ENCODE measurements at regions not wholly inside any gene's neighbourhood (a gene's known extent, or its start where the extent isn't known, plus 50 kb on each side); places are given as distances from the start of the nearest gene placed in this dataset.

DNA sequence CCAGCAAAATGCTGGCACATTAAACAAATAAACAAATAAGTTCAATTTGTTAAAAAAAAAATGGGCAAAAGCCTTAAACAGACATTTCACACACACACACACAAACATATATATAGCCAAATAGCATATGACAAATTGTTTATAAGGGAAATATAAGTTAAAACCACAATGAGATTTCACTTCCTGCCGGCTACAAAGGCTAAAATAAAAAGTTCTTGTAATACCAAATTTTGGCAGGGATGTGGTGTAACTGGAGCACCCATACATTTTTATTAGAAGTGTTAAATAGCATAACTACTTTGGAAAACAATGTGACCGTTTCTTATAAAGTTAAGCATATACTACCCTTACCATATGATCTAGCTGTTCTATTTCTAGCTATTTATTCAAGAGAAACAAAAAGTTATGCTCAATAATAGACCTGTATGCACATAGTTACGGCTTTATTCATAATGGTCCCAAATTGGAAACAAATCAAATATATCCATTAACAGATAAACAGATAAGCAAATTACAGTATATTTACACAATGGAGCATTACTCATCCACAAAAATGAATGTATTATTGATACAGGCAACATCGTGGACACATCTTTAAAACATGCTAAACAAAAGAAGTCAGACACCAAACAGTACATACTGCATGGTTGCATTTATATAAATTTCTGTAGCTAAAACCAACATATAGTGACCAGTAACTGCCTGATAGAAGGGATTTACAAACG is 93.9 kb downstream of the EOMES start:
- FAIRE-seq (no peak), DNase-seq (ENCODE audit: insufficient read length) (no peak)
- TF ChIP-seq TAF1 (IDR thresholded peaks at IDR 0.05; ENCODE audit: borderline replicate concordance, low read depth, low read length) (no peak), POLR2A (IDR thresholded peaks at IDR 0.05; ENCODE audit: low read depth, low read length) (no peak), POLR2AphosphoS5 (IDR thresholded peaks at IDR 0.05; ENCODE audit: low read depth, low read length) (no peak)

DNA sequence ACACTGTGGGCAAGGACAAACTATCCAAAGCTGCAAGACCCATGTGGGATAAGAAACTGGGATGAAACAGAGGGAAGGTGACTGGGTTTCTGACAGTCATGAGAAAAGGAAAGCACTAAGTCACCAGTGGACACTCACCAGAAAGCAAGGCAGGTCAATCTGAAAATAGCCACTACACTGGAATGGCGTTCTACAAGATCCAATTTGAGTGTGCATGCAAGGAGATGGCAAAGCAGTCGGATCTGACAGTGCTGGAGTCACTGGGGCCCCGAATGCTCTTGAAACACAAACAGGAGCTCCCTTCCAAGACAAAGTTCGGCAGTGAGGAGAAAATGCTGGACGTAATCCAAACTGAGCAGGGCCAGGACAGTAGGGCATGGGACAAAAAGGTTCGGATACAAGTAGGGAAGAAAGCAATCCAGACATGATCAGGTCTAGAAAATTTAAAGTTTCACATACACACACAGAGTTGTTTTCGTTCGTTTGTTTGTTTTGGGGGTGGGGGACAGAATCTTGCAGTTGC is 95.5 kb downstream of the EOMES start:
- no peak for FAIRE-seq
- TF ChIP-seq TAF1 (IDR thresholded peaks at IDR 0.05; ENCODE audit: borderline replicate concordance, low read depth, low read length) (no peak), POLR2AphosphoS5 (IDR thresholded peaks at IDR 0.05; ENCODE audit: low read depth, low read length) (no peak), POLR2A (IDR thresholded peaks at IDR 0.05; ENCODE audit: low read depth, low read length) (no peak)
- no peak for DNase-seq (ENCODE audit: insufficient read length)

DNA sequence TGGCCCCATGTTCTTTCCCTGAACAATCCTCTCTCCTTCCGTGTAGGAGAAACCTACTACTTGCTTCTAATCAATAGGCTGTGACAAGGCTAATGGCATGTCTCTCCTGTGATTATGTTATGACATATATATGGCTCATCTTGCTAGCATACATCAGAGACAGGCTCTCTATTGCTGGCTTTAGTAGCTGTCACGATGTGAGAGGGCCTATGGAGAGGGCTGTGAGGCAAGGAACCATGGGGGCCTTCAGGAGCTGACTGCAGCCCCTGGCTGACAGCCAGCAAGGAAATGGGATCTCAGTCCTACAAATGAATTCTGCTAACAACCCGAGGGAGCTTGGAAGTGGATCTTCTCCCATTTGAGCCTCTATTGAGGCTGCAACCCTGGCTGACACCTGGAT is 96.3 kb downstream of the EOMES start:
- DNase-seq (ENCODE audit: insufficient read length) (no peak), FAIRE-seq (no peak)
- TF ChIP-seq POLR2A (IDR thresholded peaks at IDR 0.05; ENCODE audit: low read depth, low read length) (no peak), POLR2AphosphoS5 (IDR thresholded peaks at IDR 0.05; ENCODE audit: low read depth, low read length) (no peak), TAF1 (IDR thresholded peaks at IDR 0.05; ENCODE audit: borderline replicate concordance, low read depth, low read length) (no peak)

DNA sequence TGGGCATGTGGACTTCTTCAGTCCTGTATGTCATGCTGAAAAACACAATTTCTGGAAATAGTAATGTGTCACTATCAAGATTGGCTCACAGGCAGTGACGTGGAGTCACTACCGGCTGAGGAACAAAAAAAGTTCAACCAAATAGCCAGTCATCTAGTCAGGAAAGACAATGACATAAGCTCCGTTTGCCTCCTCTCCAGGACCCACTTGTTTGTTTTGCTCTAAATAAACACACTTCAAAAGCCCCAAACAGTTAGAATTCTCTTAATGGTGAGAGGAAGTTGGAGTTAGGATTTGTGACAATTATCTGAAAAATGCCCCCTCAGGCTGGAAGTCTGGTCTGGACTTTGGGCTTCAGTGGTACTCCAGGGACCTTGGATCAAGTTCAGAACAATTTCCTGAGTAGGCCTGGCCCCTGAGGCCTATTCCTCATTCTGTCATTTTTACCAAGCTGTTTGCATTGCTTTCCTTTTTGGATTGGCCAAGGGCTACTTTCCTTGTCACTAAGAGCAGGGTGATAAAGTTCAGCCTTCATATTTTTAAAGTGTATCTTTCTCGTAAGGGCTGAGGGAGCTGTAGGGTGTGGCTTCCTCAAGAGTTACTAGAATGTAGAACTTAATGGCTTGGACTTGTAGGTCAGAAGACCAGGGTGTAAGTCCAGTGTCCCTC is 98.9 kb downstream of the EOMES start:
- no peak for TF ChIP-seq TAF1 (IDR thresholded peaks at IDR 0.05; ENCODE audit: borderline replicate concordance, low read depth, low read length)
- no peak for TF ChIP-seq POLR2A (IDR thresholded peaks at IDR 0.05; ENCODE audit: low read depth, low read length)
- TF ChIP-seq POLR2AphosphoS5 (IDR thresholded peaks at IDR 0.05; ENCODE audit: low read depth, low read length): no peak
- DNase-seq (ENCODE audit: insufficient read length) (no peak), FAIRE-seq (no peak)

DNA sequence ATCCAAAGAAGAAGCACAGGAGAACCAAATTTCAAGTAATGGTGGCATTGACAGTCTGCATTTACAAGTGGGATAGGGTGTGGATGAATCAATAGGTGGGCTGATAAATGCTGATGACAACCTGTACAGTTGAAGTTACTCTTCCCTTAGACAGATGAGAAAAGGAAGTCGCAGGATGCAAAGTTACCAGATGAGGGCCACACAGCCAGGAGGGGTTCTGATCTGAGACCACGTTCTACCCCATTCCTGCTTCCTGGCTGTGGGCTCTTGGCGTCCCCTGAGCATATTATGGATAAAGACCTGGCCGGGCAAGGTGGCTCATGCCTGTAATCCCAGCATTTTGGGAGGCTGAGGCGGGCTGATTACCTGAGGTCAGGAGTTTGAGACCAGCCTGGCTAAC is 104.6 kb downstream of the EOMES start:
- FAIRE-seq (no peak), DNase-seq (ENCODE audit: insufficient read length) (no peak)
- TF ChIP-seq POLR2A (IDR thresholded peaks at IDR 0.05; ENCODE audit: low read depth, low read length) (no peak), TAF1 (IDR thresholded peaks at IDR 0.05; ENCODE audit: borderline replicate concordance, low read depth, low read length) (no peak), POLR2AphosphoS5 (IDR thresholded peaks at IDR 0.05; ENCODE audit: low read depth, low read length) (no peak)

- TF ChIP-seq POLR2A (IDR thresholded peaks at IDR 0.05; ENCODE audit: low read depth, low read length): no peak
- FAIRE-seq: no peak
- no peak for DNase-seq (ENCODE audit: insufficient read length)
These were observed 106.1 kb downstream of the EOMES start for GRCh38 chr3:27616031-27616430.

GRCh38 chr3:27615555-27615954 is 106.6 kb downstream of the EOMES start:
- no peak for FAIRE-seq
- TF ChIP-seq POLR2A (IDR thresholded peaks at IDR 0.05; ENCODE audit: low read depth, low read length): no peak
- TF ChIP-seq TAF1 (IDR thresholded peaks at IDR 0.05; ENCODE audit: borderline replicate concordance, low read depth, low read length): no peak
- no peak for TF ChIP-seq POLR2AphosphoS5 (IDR thresholded peaks at IDR 0.05; ENCODE audit: low read depth, low read length)

GRCh38 chr3:27614592-27614991 is 107.5 kb downstream of the EOMES start:
- no peak for FAIRE-seq

More at GRCh38 chr3:27615555-27615954, 106.6 kb downstream of the EOMES start:
- DNase-seq (ENCODE audit: insufficient read length): no peak

DNA sequence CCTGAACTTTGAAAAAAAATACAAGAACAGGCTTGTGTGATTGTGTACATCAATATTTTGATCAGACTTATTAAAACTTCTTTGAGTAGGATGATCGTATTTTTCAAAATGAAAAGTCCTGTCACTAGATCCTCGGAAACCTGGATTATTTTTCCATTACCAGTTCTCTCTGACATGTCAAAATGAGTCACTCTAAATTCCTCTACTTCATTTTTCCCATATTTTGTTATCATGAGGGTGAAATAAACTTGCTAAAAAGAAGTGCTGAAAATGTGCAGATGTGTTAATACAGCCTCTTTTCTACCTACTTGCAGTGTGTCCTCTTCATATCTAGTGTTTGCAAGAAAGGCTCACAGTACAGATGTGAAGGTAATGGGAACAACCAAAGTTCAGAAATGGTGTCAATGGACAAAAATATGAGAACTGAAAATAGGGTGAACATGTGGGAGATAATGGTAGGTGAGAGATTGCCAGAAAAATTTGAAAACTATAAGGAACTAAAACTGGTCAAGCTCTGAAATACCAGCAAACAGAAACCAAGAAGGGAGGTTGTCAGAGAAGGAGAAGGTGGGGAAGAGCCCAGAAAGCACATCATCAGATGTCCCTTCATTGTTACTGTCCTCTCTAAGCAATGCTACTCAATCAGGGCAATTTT is 108.2 kb downstream of the EOMES start:
- FAIRE-seq (no peak), DNase-seq (ENCODE audit: insufficient read length) (no peak)
- TF ChIP-seq POLR2AphosphoS5 (IDR thresholded peaks at IDR 0.05; ENCODE audit: low read depth, low read length) (no peak), POLR2A (IDR thresholded peaks at IDR 0.05; ENCODE audit: low read depth, low read length) (no peak), TAF1 (IDR thresholded peaks at IDR 0.05; ENCODE audit: borderline replicate concordance, low read depth, low read length) (no peak)

More at GRCh38 chr3:27614592-27614991, 107.5 kb downstream of the EOMES start:
- TF ChIP-seq POLR2A (IDR thresholded peaks at IDR 0.05; ENCODE audit: low read depth, low read length) (no peak), POLR2AphosphoS5 (IDR thresholded peaks at IDR 0.05; ENCODE audit: low read depth, low read length) (no peak)
- no peak for DNase-seq (ENCODE audit: insufficient read length)

DNA sequence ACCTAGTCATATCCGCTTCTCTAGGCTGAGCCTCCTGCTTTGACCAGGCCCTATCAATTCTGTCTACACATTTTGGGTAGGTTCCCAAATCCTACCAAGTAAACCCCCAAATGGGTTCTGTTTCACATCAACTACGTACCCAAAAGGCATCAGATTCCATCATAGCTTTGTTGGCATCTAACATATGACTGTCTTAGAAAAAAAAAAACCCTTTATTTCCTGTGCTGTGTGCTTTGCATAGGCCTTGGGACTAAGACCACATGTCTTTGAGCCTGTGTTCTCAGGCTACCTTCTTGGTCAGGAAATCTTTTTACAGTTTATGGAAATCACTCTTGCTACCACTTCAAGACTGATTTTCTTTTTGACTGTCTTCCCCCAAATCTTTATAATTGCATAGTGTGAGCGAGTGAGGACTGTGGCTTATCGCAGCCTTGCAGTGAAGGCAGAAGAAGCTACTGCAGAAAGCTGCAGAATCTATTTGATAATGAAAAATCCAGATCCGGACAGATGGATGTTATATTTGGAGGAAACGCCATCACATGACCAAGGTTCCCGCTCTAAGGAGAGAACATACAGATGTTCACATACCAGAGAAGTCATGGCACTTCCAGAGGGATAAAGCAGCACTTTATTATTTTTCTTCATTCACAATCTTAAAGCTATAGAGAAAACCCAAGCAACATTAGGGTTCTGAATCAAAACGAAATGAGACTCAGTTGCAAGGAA is 111.2 kb downstream of the EOMES start:
- DNase-seq (ENCODE audit: insufficient read length) (no peak), FAIRE-seq (no peak)
- TF ChIP-seq POLR2AphosphoS5 (IDR thresholded peaks at IDR 0.05; ENCODE audit: low read depth, low read length) (no peak), TAF1 (IDR thresholded peaks at IDR 0.05; ENCODE audit: borderline replicate concordance, low read depth, low read length) (no peak), POLR2A (IDR thresholded peaks at IDR 0.05; ENCODE audit: low read depth, low read length) (no peak)

DNA sequence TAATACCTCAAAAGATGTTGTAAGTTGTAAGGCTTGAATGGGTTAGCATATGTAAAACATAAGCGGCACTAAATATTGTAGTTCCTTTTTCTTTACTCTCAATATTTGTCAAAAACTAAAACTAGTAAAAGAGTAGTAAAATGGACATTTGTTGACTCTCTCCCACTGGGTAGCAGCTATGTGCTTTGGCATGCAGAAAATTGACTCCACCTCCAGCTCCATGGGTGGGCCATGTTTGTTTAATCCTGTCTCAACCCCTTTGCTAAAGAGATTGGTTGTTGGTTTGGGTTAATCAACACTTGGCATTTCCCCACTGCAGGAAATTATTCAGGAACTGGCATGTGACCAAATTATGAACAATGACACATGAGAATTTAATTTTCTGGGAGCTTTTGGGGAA is 114.8 kb downstream of the EOMES start:
- no peak for FAIRE-seq
- no peak for DNase-seq (ENCODE audit: insufficient read length)
- TF ChIP-seq TAF1 (IDR thresholded peaks at IDR 0.05; ENCODE audit: borderline replicate concordance, low read depth, low read length) (no peak), POLR2A (IDR thresholded peaks at IDR 0.05; ENCODE audit: low read depth, low read length) (no peak), POLR2AphosphoS5 (IDR thresholded peaks at IDR 0.05; ENCODE audit: low read depth, low read length) (no peak)

All from GM12892 (cell line).